HCT116 (cell line): ENCODE measurements at regions not wholly inside any gene's neighbourhood (a gene's known extent, or its start where the extent isn't known, plus 50 kb on each side); places are given as distances from the start of the nearest gene placed in this dataset.

Experiments used
- ATAC-seq: fragments of 200-7000 bp; cut with Tn5 transposase; 2 replicates; pipeline ENCODE4 v1.9.1; 2020; ENCODE audit warnings: mild to moderate bottlenecking, moderate library complexity
- BruUV-seq: library from RNA; stranded (reverse); fragments of 400-500 nt; replicated peaks from 2 replicates; lab custom pipeline; 2021; lab: Mats Ljungman, UMichigan
- CTCF ChIA-PET: fragments of 300-600 bp; sonication (Branson Sonifier 250); formaldehyde crosslinking; loops from one replicate; lab custom pipeline; 2021; ENCODE audit warnings: antibody characterized with exemption; lab: Charles Lee
- POLR2A ChIA-PET: fragments of 300-600, 350-600 bp; sonication (Branson Sonifier 250); formaldehyde crosslinking; loops from one replicate; lab custom pipeline; 2021; ENCODE audit warnings: antibody characterized with exemption; lab: Charles Lee
- RAD21 ChIA-PET, 2 experiments: fragments of 300-600 bp; sonication (Branson Sonifier 250); formaldehyde crosslinking; loops; one replicate each; lab custom pipeline; 2023; ENCODE audit warnings: low total read pairs in 2 of 2; ENCODE audit not compliant: uncharacterized antibody in 2 of 2, unreplicated experiment in 2 of 2, low non-redundant PET in 1 of 2; lab: Charles Lee
- DNase-seq: peaks from one replicate; pipeline ENCODE4 v3.0.0-alpha.2; 2010; ENCODE audit warnings: low read depth, low spot score
- H2AFZ ChIP-seq: fragments of 200-600 bp; shearing (Covaris generic), sonication (generic); 2 replicates; pipeline ENCODE4 v1.6.1; 2017; ENCODE audit warnings: low read depth, mixed run types, mixed read lengths, antibody characterized with exemption, low read length; ENCODE audit not compliant: poor library complexity, severe bottlenecking
- H3K27ac ChIP-seq: 2 replicates; pipeline ENCODE4 v1.5.1; 2012; ENCODE audit warnings: low read depth, low read length
- H3K27me3 ChIP-seq: fragments of 200-600 bp; sonication (generic); 2 replicates; pipeline ENCODE4 v1.6.1; 2016; ENCODE audit warnings: mixed run types, low read length, mixed read lengths; ENCODE audit not compliant: insufficient read depth
- H3K36me3 ChIP-seq, 2 experiments: fragments of 200-500 bp in 1 of 2; fragments of 200-600 bp in 1 of 2; sonication (Bioruptor generic) in 1 of 2; sonication (generic) in 1 of 2; 2 replicates each; pipeline versions ENCODE4 v1.5.1 to v1.6.1; 2014 to 2016; ENCODE audit warnings: low read length in 2 of 2, inconsistent platforms in 1 of 2, mixed read lengths in 1 of 2, mixed run types in 1 of 2; ENCODE audit not compliant: insufficient read depth in 2 of 2, control insufficient read depth in 1 of 2
- H3K4me1 ChIP-seq, 2 experiments: fragments of 200-600 bp in 1 of 2; sonication (generic) in 1 of 2; 2 replicates each; pipeline versions ENCODE4 v1.5.1 to v1.6.1; 2012 to 2017; ENCODE audit warnings: low read length in 2 of 2, inconsistent platforms in 1 of 2, mild to moderate bottlenecking in 1 of 2, mixed read lengths in 1 of 2, mixed run types in 1 of 2, moderate library complexity in 1 of 2; ENCODE audit not compliant: insufficient read depth in 2 of 2, control insufficient read depth in 1 of 2
- H3K4me2 ChIP-seq: fragments of 200-600 bp; sonication (generic); 2 replicates; pipeline ENCODE4 v1.6.1; 2017; ENCODE audit warnings: mixed run types, low read length, mixed read lengths
- H3K4me3 ChIP-seq, 2 experiments: fragments of 200-600 bp in 1 of 2; sonication (generic) in 1 of 2; replicated peaks in 1 of 2; 2 replicates each; pipeline ENCODE4 v1.5.1; 2011 to 2016; ENCODE audit warnings: low read length in 2 of 2, control low read depth in 1 of 2, low read depth in 1 of 2, mild to moderate bottlenecking in 1 of 2, mixed read lengths in 1 of 2, mixed run types in 1 of 2
- H3K79me2 ChIP-seq: fragments of 200-600 bp; sonication (generic); 2 replicates; pipeline ENCODE4 v1.6.1; 2017; ENCODE audit warnings: mild to moderate bottlenecking, mixed run types, low read length, moderate library complexity, mixed read lengths; ENCODE audit not compliant: insufficient read depth
- H3K9ac ChIP-seq: fragments of 200-600 bp; sonication (generic); 2 replicates; pipeline ENCODE4 v1.6.1; 2016; ENCODE audit warnings: low read length, mixed read lengths
- H3K9me2 ChIP-seq: fragments of 200-600 bp; sonication (generic), shearing (Covaris generic); 2 replicates; pipeline ENCODE4 v1.6.1; 2017; ENCODE audit warnings: mixed run types, mild to moderate bottlenecking, moderate library complexity; ENCODE audit not compliant: insufficient read depth
- H3K9me3 ChIP-seq, 2 experiments: fragments of 200-500 bp in 1 of 2; fragments of 200-600 bp in 1 of 2; sonication (Bioruptor generic) in 1 of 2; sonication (generic) in 1 of 2; 2 replicates each; pipeline ENCODE4 v1.6.1; 2014 to 2017; ENCODE audit warnings: low read length in 2 of 2, mixed read lengths in 2 of 2, inconsistent platforms in 1 of 2, low read depth in 1 of 2, mild to moderate bottlenecking in 1 of 2, mixed run types in 1 of 2, moderate library complexity in 1 of 2; ENCODE audit not compliant: control insufficient read depth in 1 of 2, insufficient read depth in 1 of 2
- H4K20me1 ChIP-seq: fragments of 200-600 bp; sonication (generic), shearing (Covaris generic); 2 replicates; pipeline ENCODE4 v1.6.1; 2017; ENCODE audit warnings: mixed run types, mild to moderate bottlenecking, moderate library complexity; ENCODE audit not compliant: insufficient read depth
- CBX3 ChIP-seq: IDR thresholded peaks from 2 replicates; pipeline ENCODE4 v1.6.1; 2012; ENCODE audit warnings: low read depth
- FOSL1 ChIP-seq: IDR thresholded peaks from 2 replicates; pipeline ENCODE4 v1.6.1; 2012; ENCODE audit warnings: low read depth
- POLR2AphosphoS5 ChIP-seq: IDR thresholded peaks from 2 replicates; pipeline ENCODE4 v1.6.1; 2011; ENCODE audit warnings: mild to moderate bottlenecking, low read depth, low read length, moderate library complexity
- RAD21 ChIP-seq: IDR thresholded peaks from 2 replicates; pipeline ENCODE4 v1.6.1; 2012; ENCODE audit warnings: low read depth, mild to moderate bottlenecking
- ZNF274 ChIP-seq: fragments of 200-500 bp; sonication (Bioruptor generic); IDR thresholded peaks from 2 replicates; pipeline ENCODE4 v1.6.1; 2014; ENCODE audit warnings: mild to moderate bottlenecking, low read depth, low read length, inconsistent platforms
- intact Hi-C: fragments of 100-400 bp; cut with micrococcal nuclease; formaldehyde crosslinking; loops from 2 replicates; pipeline ENCODE4 v1.10.0; 2022
- TF ChIP-seq, protein P1 (sequence below), 3 experiments: fragments of 200-600 bp in 1 of 3; sonication (generic) in 1 of 3; IDR thresholded peaks in 2 of 3; conservative IDR thresholded peaks in 1 of 3; 2 replicates each; pipeline ENCODE4 v1.5.1; 2012 to 2017; ENCODE audit warnings: low read depth in 2 of 3, low read length in 2 of 3, antibody characterized with exemption in 1 of 3, borderline replicate concordance in 1 of 3, control low read depth in 1 of 3, mild to moderate bottlenecking in 1 of 3, mixed read lengths in 1 of 3, mixed run types in 1 of 3, moderate library complexity in 1 of 3; ENCODE audit not compliant: insufficient read depth in 1 of 3

GRCh38 chr2:41920181-41920580 is 127.6 kb upstream of the PKDCC start:
- no peaks in the 10 kb centered on the region for H3K79me2 ChIP-seq
- ChIA-PET RAD21 (interaction anchor here in 1 of 2 experiments (0.5 kb wide), 1 partner anchor 13 kb away, joined by 3 read pairs; no protein-coding TSS in a partner anchor), CTCF (no interaction called here)
- H3K9me3 ChIP-seq: no peaks in the 10 kb centered on the region
- H3K9ac ChIP-seq: no peak overlapping the region
- H3K4me2 ChIP-seq: no peak overlapping the region
- H2AFZ ChIP-seq: no peak overlapping the region
- H3K4me1 ChIP-seq: peaks cover 6 to 19% of the 10 kb centered on the region in 2 experiments; a peak in 1 of 4 replicates
- no TSS peak for BruUV-seq
- no peak for DNase-seq
- no peak for ATAC-seq
- no peaks in the 10 kb centered on the region for H3K27me3 ChIP-seq
- intact Hi-C loops: no loop called here
- TF ChIP-seq RAD21: no peak
- TF ChIP-seq FOSL1: no peak
- TF ChIP-seq ZNF274: no peak
- no peak for TF ChIP-seq CBX3
- TF ChIP-seq POLR2AphosphoS5: no peak
- TF ChIP-seq, protein P1, sequence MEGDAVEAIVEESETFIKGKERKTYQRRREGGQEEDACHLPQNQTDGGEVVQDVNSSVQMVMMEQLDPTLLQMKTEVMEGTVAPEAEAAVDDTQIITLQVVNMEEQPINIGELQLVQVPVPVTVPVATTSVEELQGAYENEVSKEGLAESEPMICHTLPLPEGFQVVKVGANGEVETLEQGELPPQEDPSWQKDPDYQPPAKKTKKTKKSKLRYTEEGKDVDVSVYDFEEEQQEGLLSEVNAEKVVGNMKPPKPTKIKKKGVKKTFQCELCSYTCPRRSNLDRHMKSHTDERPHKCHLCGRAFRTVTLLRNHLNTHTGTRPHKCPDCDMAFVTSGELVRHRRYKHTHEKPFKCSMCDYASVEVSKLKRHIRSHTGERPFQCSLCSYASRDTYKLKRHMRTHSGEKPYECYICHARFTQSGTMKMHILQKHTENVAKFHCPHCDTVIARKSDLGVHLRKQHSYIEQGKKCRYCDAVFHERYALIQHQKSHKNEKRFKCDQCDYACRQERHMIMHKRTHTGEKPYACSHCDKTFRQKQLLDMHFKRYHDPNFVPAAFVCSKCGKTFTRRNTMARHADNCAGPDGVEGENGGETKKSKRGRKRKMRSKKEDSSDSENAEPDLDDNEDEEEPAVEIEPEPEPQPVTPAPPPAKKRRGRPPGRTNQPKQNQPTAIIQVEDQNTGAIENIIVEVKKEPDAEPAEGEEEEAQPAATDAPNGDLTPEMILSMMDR (IDR thresholded peaks at IDR 0.05 in 2 of 3, conservative IDR thresholded peaks at IDR 0.05 in 1 of 3; ENCODE audit: borderline replicate concordance in 1 of 3, insufficient read depth in 1 of 3, low read depth in 2 of 3, low read length in 2 of 3): no peak
- TF ChIP-seq, all 23 proteins: peak for 0
- POLR2A ChIA-PET: no interaction called here
- no peaks in the 10 kb centered on the region for H3K9me2 ChIP-seq
- H3K36me3 ChIP-seq: no peaks in the 10 kb centered on the region
- H3K27ac ChIP-seq: no peak overlapping the region
- H4K20me1 ChIP-seq: no peaks in the 10 kb centered on the region
- no peak overlapping the region for H3K4me3 ChIP-seq

DNA sequence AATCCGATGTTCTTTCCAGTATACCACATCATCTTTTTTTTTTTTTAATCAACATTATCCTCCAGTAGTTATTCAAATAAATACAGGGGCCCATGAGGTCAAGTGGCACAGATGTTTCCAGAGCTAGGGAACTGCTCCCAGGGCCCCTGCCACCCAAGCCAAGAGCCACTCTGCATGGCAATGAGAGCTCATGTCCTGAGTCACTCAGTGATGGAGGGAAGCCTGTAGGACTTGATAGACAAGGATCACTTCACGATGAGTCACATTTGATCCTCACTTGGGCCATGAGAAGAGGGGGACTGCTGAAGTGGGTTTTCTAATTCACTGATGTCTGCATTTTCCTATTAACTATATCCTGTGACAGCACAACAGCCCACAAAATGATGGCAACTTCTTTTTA is 127.0 kb upstream of the PKDCC start:
- Histone ChIP-seq H3K4me1 (peaks cover 6 to 19% of the 10 kb centered on the region in 2 experiments; a peak in 1 of 4 replicates), H3K36me3 (no peaks in the 10 kb centered on the region), H3K4me2 (no peak overlapping the region), H3K27ac (no peak overlapping the region), H3K27me3 (no peaks in the 10 kb centered on the region), H2AFZ (no peak overlapping the region), H3K9me2 (no peaks in the 10 kb centered on the region), H3K9me3 (no peaks in the 10 kb centered on the region), H4K20me1 (no peaks in the 10 kb centered on the region), H3K9ac (no peak overlapping the region), H3K4me3 (no peak overlapping the region), H3K79me2 (no peaks in the 10 kb centered on the region)
- POLR2A ChIA-PET: no interaction called here
- intact Hi-C loops: no loop called here
- no peak for DNase-seq
- ATAC-seq: no peak
- TF ChIP-seq FOSL1: peak; percentile 28; the same call in 1 of the 2 replicates
- no peak for TF ChIP-seq ZNF274
- RAD21 ChIA-PET: no interaction called here
- CTCF ChIA-PET: no interaction called here
- no TSS peak for BruUV-seq
